ENCODE measurements at regions not wholly inside any gene's neighbourhood (a gene's known extent, or its start where the extent isn't known, plus 50 kb on each side); places are given as distances from the start of the nearest gene placed in this dataset.

DNA sequence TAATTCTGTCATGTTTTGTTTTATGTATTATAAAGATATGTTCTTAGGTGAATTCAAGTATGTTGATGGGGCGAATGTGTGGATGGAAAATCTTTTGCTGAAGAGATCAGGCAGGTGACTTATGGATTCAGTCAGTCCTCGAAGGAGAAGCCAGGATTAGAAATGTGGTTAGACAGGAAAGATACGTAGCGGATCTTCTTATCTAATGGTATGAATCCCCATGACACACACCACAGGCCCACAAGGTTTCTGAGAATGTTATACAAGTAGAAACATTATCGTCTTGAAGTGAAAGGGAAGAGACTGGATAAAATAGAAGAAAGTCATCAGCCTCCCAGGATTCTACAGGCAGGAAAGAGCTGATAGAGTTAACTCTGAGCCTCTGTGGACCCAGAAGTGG, 69.0 kb upstream of the RFXAP start:
- H3K27me3 ChIP-seq (replicated peaks): no peaks in the 10 kb centered on the region

DNA sequence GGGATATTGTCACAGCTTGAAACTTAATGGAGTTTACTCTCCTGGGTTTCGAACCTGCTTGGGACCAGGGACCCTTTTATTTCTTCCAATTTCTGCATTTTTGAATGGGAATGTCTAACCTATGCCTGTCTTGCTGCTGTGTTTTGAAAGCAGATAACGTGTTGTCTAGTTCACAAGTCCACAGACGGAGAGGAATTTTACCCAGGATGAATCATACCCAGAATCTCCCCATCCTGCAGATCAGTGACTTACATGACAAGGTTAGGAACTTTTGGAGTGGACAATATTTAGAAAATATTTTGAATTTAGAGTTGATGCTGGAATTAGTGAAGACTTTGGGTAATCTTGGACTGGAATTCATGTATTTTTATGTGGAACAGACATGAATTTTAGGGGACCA, 68.6 kb upstream of the RFXAP start:
- H3K27me3 ChIP-seq (replicated peaks): no peaks in the 10 kb centered on the region
- no peaks in the 10 kb centered on the region for H3K9me3 ChIP-seq (replicated peaks)
- no peak overlapping the region for H3K4me3 ChIP-seq
- DNase-seq (ENCODE audit: low read depth in 1 of 2, low spot score in 2 of 2): no peak
- H3K36me3 ChIP-seq: no peaks in the 10 kb centered on the region
- H3K27ac ChIP-seq: no peak overlapping the region
- H3K4me1 ChIP-seq (replicated peaks): no peaks in the 10 kb centered on the region

More for the DNA sequence above, 69.0 kb upstream of the RFXAP start:
- H3K27ac ChIP-seq: no peak overlapping the region
- H3K4me1 ChIP-seq (replicated peaks): no peaks in the 10 kb centered on the region
- H3K9me3 ChIP-seq (replicated peaks): no peaks in the 10 kb centered on the region
- no peak for DNase-seq (ENCODE audit: low read depth in 1 of 2, low spot score in 2 of 2)
- no peak overlapping the region for H3K4me3 ChIP-seq
- H3K36me3 ChIP-seq: no peaks in the 10 kb centered on the region

DNA sequence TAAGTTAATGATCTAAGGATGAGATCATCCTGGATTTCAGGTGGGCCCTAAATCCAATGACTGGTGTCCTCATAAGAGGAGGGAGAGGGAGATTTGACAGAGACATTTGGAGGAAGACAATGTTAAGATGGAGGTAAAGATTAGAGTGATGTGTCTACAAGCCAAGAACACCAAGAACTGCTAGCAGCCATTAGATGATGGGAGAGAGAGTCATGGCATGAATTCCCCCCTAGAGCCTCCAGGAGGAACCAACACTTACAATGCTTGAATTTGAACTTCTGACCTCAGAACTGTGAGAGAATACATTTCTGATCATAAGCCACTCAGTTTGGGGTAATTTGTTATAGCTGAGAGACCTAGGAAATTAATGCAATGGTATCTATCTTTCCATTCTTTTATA, 68.1 kb upstream of the RFXAP start:
- Histone ChIP-seq H3K36me3 (no peaks in the 10 kb centered on the region), H3K4me3 (no peak overlapping the region), H3K27me3 (replicated peaks) (no peaks in the 10 kb centered on the region), H3K4me1 (replicated peaks) (no peaks in the 10 kb centered on the region), H3K27ac (no peak overlapping the region), H3K9me3 (replicated peaks) (no peaks in the 10 kb centered on the region)
- no peak for DNase-seq (ENCODE audit: low read depth in 1 of 2, low spot score in 2 of 2)

DNA sequence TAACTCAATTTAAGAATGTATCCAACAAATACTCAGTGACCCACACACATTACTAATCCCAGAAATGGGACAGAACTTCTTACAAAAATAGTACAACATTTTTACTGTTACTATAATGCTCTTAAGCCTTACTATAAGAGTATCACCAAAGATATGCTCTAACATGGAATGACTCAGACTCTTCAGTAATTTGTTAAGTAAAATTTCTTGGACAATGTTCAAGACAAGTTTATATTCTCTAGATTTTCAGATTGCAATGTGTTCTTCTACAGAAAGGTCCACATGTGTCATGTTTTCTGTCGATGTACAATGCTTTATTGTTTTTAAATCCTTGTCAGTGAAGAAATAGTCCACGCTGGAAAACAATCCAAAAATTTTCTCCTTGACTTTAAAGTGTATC, 66.3 kb upstream of the RFXAP start:
- Histone ChIP-seq H3K4me1 (replicated peaks) (no peaks in the 10 kb centered on the region), H3K36me3 (no peaks in the 10 kb centered on the region), H3K27ac (no peak overlapping the region), H3K9me3 (replicated peaks) (no peaks in the 10 kb centered on the region), H3K27me3 (replicated peaks) (no peaks in the 10 kb centered on the region), H3K4me3 (no peak overlapping the region)
- DNase-seq (ENCODE audit: low read depth in 1 of 2, low spot score in 2 of 2): no peak

DNA sequence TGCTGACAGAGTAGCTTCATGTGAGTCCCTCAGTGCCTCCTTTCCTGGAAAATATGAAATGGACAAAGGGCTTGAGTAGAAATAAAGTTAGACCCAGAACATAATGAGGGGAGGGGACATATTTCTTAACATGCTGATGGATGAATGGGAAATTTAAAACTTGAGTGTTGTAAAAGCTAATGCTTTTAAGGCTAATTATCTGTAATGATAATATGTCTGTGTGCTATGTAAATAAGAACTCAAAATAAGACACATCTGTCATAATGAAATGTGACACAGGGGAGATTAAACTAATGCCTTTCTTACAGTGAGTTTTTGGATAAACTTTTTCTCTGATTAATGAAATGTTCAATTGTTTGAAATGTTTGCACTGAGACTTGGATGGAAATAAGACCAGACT, 65.8 kb upstream of the RFXAP start:
- no peaks in the 10 kb centered on the region for H3K27me3 ChIP-seq (replicated peaks)
- H3K4me1 ChIP-seq (replicated peaks): no peaks in the 10 kb centered on the region
- no peaks in the 10 kb centered on the region for H3K9me3 ChIP-seq (replicated peaks)
- no peak overlapping the region for H3K27ac ChIP-seq
- no peaks in the 10 kb centered on the region for H3K36me3 ChIP-seq
- DNase-seq (ENCODE audit: low read depth in 1 of 2, low spot score in 2 of 2): no peak
- H3K4me3 ChIP-seq: no peak overlapping the region

DNA sequence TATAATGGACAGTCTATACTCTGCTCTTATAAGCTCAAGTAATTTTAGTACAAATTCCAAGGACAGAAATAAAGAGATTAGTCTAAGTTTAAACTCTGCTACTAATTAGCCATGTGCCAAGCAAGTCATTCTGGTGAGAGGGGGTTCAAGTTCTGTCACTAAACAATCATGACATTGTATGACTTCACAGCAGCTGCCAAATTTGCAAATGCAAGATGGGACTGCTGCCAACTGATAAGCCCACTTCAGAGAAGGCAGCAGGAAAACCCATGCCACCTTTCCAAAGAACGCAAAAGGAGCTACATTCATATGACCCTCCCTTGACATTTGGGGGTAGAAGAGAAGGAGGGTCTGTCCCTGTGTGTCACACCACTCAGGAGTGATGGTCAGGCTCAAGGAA, 60.7 kb upstream of the RFXAP start:
- H3K9me3 ChIP-seq (replicated peaks): no peaks in the 10 kb centered on the region
- DNase-seq (ENCODE audit: low read depth in 1 of 2, low spot score in 2 of 2): no peak
- H3K4me1 ChIP-seq (replicated peaks): no peaks in the 10 kb centered on the region
- no peak overlapping the region for H3K27ac ChIP-seq
- H3K4me3 ChIP-seq: no peak overlapping the region
- no peaks in the 10 kb centered on the region for H3K27me3 ChIP-seq (replicated peaks)
- H3K36me3 ChIP-seq: no peaks in the 10 kb centered on the region

DNA sequence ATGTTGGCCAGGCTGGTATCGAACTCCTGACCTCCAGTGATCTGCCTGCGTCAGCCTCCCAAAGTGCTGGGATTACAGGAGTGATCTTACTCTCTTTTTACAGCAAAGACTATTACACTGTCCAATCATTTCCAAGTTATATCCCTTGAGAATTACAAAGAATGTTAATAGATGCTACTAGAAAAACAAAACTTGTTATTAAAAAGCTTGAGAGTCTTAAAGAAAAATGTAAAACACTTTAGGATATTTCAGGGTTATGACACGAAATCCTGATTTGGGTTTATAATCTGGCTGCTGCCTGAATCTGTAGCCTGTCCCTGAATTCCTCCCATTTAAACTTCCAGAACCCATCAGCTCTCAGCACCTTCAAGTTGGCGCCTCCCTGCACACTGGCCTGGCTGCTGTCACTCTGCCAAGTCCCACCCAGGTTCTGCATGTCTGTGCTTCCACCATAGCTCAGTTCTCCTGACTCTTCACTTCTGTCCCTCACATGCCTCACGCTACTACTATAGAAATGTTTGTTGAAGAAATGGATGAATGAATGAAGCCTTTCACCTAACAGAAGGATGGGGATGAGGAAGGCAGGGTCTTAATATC, 55.8 kb upstream of the RFXAP start:
- DNase-seq (ENCODE audit: low read depth in 1 of 2, low spot score in 2 of 2): no peak
- H3K27me3 ChIP-seq (replicated peaks): no peaks in the 10 kb centered on the region
- H3K27ac ChIP-seq: no peak overlapping the region
- H3K4me3 ChIP-seq: no peak overlapping the region
- H3K4me1 ChIP-seq (replicated peaks): no peaks in the 10 kb centered on the region; the same call in 1 of the 2 replicates
- H3K36me3 ChIP-seq: no peaks in the 10 kb centered on the region
- no peaks in the 10 kb centered on the region for H3K9me3 ChIP-seq (replicated peaks)

GRCh38 chr13:36764536-36764935, 54.5 kb upstream of the RFXAP start:
- H3K9me3 ChIP-seq (replicated peaks): no peaks in the 10 kb centered on the region
- no peaks in the 10 kb centered on the region for H3K27me3 ChIP-seq (replicated peaks)
- no peak overlapping the region for H3K27ac ChIP-seq
- no peak overlapping the region for H3K4me3 ChIP-seq
- H3K4me1 ChIP-seq (replicated peaks): no peaks in the 10 kb centered on the region; the same call in 1 of the 2 replicates
- H3K36me3 ChIP-seq: no peaks in the 10 kb centered on the region
- no peak for DNase-seq (ENCODE audit: low read depth in 1 of 2, low spot score in 2 of 2)

- no peak overlapping the region for H3K4me3 ChIP-seq
- H3K27me3 ChIP-seq (replicated peaks): no peaks in the 10 kb centered on the region
- H3K4me1 ChIP-seq (replicated peaks): no peaks in the 10 kb centered on the region; the same call in 1 of the 2 replicates
- no peaks in the 10 kb centered on the region for H3K9me3 ChIP-seq (replicated peaks)
- DNase-seq (ENCODE audit: low read depth in 1 of 2, low spot score in 2 of 2): no peak
- no peak overlapping the region for H3K27ac ChIP-seq
- no peaks in the 10 kb centered on the region for H3K36me3 ChIP-seq
These were observed 54.1 kb upstream of the RFXAP start for GRCh38 chr13:36764957-36765356.

DNA sequence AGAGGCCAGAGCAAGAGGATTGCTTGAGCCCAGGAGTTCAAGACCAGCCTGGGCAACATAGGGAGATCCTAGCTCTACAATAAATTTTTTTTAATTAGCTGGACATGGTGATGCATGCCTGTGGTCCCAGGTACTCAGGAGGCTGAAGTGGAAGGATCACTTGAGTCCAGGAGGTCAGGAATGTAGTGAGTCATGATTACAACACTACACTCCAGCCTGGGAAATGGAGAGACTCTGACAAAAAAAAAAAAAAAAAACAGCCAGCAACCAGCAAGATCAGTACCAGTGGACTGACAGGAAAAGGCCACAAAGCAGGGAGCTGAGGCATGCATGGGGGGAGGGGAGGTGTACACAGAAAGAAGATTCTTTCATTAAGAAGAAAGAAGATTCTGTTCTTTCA, 52.7 kb upstream of the RFXAP start:
- DNase-seq (ENCODE audit: low read depth in 1 of 2, low spot score in 2 of 2): peak in 1 of 2 experiments; percentile 49
- Histone ChIP-seq H3K27ac (no peak overlapping the region), H3K36me3 (no peaks in the 10 kb centered on the region), H3K9me3 (replicated peaks) (no peaks in the 10 kb centered on the region), H3K4me3 (no peak overlapping the region), H3K4me1 (replicated peaks) (no peaks in the 10 kb centered on the region; the same call in 1 of the 2 replicates), H3K27me3 (replicated peaks) (no peaks in the 10 kb centered on the region)

DNA sequence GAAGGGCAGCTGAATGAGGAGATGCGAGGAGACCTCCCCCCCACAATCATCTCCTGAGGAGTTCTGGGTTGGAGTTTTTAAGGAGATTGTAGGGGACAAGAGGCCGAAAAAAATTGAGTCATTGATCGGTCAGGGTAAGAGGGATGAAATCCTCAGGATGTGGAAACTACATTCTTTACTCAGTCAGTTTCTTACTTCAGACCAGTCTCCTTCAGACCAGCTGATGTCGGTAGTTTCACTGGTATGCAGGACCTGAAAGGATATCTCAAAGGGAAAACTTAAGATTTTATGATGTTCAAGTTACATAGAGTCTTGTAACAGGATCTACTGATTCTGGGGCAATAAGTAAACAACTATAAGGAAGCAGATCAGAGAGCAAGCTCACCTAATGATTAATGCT, 51.7 kb upstream of the RFXAP start:
- no peaks in the 10 kb centered on the region for H3K36me3 ChIP-seq
- no peak overlapping the region for H3K4me3 ChIP-seq
- no peaks in the 10 kb centered on the region for H3K27me3 ChIP-seq (replicated peaks)
- no peaks in the 10 kb centered on the region for H3K9me3 ChIP-seq (replicated peaks)
- H3K27ac ChIP-seq: no peak overlapping the region
- no peaks in the 10 kb centered on the region; the same call in 1 of the 2 replicates for H3K4me1 ChIP-seq (replicated peaks)
- no peak for DNase-seq (ENCODE audit: low read depth in 1 of 2, low spot score in 2 of 2)

GRCh38 chr13:36769126-36769525, 49.9 kb upstream of the RFXAP start:
- H3K4me3 ChIP-seq: no peak overlapping the region
- no peaks in the 10 kb centered on the region for H3K9me3 ChIP-seq (replicated peaks)
- DNase-seq (ENCODE audit: low read depth in 1 of 2, low spot score in 2 of 2): no peak
- H3K27ac ChIP-seq: no peak overlapping the region
- no peaks in the 10 kb centered on the region for H3K36me3 ChIP-seq
- H3K4me1 ChIP-seq (replicated peaks): no peaks in the 10 kb centered on the region; the same call in 1 of the 2 replicates
- no peaks in the 10 kb centered on the region for H3K27me3 ChIP-seq (replicated peaks)

All from SJSA1 (cell line).